Activated T-cell treated with anti-CD3 and anti-CD28 coated beads, Interleukin-2, amount 50 U/mL, for 48 hours (primary cell): ENCODE measurements at regions not wholly inside any gene's neighbourhood (a gene's known extent, or its start where the extent isn't known, plus 50 kb on each side); places are given as distances from the start of the nearest gene placed in this dataset.

Source experiments
- DNase-seq, 2 experiments: peaks; one replicate each; pipeline ENCODE4 v3.0.0-alpha.2; 2020

- no peak for DNase-seq
Observed at GRCh38 chr1:8267307-8267706, 50.6 kb upstream of the SLC45A1 start.

GRCh38 chr1:8266436-8267165 lies 51.3 kb upstream of the SLC45A1 start:
- DNase-seq: no peak

- no peak for DNase-seq
Observed at GRCh38 chr1:8263791-8264190, 54.1 kb upstream of the SLC45A1 start.

- no peak for DNase-seq
Observed at GRCh38 chr1:8261398-8261762, 56.5 kb upstream of the SLC45A1 start.

- no peak for DNase-seq
Observed at GRCh38 chr1:8259498-8260290, 58.2 kb upstream of the SLC45A1 start.

GRCh38 chr1:8257621-8258020 lies 60.3 kb upstream of the SLC45A1 start:
- DNase-seq: no peak

GRCh38 chr1:8256321-8256720 lies 61.6 kb upstream of the SLC45A1 start:
- no peak for DNase-seq

- no peak for DNase-seq
Observed at GRCh38 chr1:8255712-8256111, 62.2 kb upstream of the SLC45A1 start.

GRCh38 chr1:8252266-8252951 lies 65.5 kb upstream of the SLC45A1 start:
- no peak for DNase-seq

GRCh38 chr1:8251635-8252034 lies 66.3 kb upstream of the SLC45A1 start:
- DNase-seq: no peak

- no peak for DNase-seq
Observed at GRCh38 chr1:8249838-8250237, 68.1 kb upstream of the SLC45A1 start.

- no peak for DNase-seq
Observed at GRCh38 chr1:8247811-8248436, 70.0 kb upstream of the SLC45A1 start.

GRCh38 chr1:8244304-8244703 lies 73.6 kb upstream of the SLC45A1 start:
- no peak for DNase-seq

GRCh38 chr1:8242498-8242897 lies 75.4 kb upstream of the SLC45A1 start:
- DNase-seq: no peak

GRCh38 chr1:8241417-8242014 lies 76.4 kb upstream of the SLC45A1 start:
- no peak for DNase-seq

GRCh38 chr1:8239306-8240023 lies 78.4 kb upstream of the SLC45A1 start:
- no peak for DNase-seq

GRCh38 chr1:8239039-8239305 lies 78.9 kb upstream of the SLC45A1 start:
- no peak for DNase-seq

- DNase-seq: no peak
Observed at GRCh38 chr1:8238141-8239038, 79.5 kb upstream of the SLC45A1 start.

- no peak for DNase-seq
Observed at GRCh38 chr1:8232036-8232757, 85.7 kb upstream of the SLC45A1 start.

GRCh38 chr1:8230292-8230621 lies 87.7 kb upstream of the SLC45A1 start:
- no peak for DNase-seq

- DNase-seq: no peak
Observed at GRCh38 chr1:8228253-8228652, 89.7 kb upstream of the SLC45A1 start.
